GM12872 (cell line): ENCODE measurements at regions not wholly inside any gene's neighbourhood (a gene's known extent, or its start where the extent isn't known, plus 50 kb on each side); places are given as distances from the start of the nearest gene placed in this dataset.

ENCODE experiments used
- CTCF ChIP-seq: IDR thresholded peaks from 3 replicates; pipeline ENCODE4 v1.5.1; 2011; ENCODE audit warnings: low read depth, mild to moderate bottlenecking, low read length, moderate library complexity; ENCODE audit not compliant: insufficient read depth

DNA sequence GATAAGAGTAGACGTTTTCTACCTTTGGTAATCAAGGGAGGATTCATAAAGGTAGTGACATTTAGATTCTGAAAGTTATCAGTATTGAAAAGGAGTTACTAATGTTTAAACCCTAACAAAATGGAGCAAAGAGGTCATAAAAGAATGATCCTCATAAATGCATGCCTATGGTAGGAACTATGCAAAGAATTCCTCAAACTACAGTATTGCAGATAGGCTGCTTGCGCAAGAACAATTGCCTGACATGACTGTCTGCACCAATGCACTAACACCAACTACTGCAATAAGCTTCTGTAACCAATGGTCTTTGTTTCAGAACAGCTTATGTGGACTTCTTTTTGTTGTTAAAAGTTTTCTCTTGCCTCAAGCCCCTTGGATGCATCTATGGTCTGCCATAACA is 597.3 kb upstream of the ADGRL4 start:
- no peak for TF ChIP-seq CTCF

GRCh38 chr1:79599257-79599656 is 592.7 kb upstream of the ADGRL4 start:
- TF ChIP-seq CTCF = no peak

GRCh38 chr1:79595931-79596330 is 589.4 kb upstream of the ADGRL4 start:
- TF ChIP-seq CTCF = no peak

- TF ChIP-seq CTCF = no peak
Observed at GRCh38 chr1:79594121-79594698, 587.7 kb upstream of the ADGRL4 start.

DNA sequence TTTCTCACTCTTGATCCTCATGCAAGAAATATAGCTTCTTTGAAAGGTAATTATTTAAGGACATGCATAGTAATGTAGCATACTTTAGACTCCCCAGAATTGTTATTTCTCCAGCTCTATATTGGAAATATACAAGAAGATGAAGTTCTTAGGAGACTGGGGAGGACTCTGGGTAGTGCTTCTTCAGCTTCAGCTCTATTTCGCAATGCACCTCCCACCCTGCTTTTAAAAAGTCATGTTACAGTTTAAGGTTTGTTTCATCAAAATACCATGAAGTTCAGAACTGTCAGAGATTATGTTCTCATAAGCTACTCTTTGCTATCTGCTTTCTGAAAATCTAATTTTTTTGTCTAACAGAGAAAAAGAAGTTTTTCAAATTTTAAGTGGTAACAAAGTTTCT is 586.2 kb upstream of the ADGRL4 start:
- TF ChIP-seq CTCF = no peak

GRCh38 chr1:79588719-79589118 is 582.2 kb upstream of the ADGRL4 start:
- no peak for TF ChIP-seq CTCF

DNA sequence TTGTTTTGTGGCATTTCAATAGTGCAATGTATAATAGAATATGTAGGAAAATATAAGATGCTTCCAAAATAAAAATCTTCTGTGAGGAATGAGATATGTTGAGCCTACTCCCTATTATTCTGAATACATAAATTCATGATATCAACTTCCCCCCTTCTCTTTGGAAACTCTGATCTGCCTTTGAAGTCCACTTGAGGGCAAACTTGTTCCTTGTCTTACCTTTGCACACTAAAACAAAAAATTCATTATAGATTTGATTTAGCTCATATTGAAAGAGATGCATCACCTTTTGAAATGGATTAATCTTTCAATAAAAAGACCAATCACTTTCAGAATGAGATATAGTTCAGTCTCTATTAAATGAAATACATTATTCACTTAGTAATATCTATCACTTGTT is 580.7 kb upstream of the ADGRL4 start:
- TF ChIP-seq CTCF = no peak

DNA sequence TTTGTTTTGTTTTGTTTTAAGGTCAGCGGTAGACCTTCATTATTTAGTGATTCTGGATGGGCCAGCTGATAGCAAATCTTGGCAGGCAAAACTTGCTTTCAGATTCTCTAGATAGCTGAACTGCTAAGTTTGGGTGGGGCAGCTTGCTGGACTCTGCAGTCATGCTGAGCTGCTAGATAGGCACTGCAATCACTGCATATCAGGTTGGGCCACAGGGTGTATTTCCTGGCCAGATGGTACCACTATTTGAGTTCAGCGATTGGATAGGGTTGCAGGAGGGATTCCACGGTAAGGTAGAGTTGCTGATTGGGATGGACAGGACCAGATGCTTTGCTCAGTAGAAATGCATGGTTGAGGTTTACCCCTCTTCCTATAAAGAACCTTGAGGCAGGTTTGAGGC is 579.3 kb upstream of the ADGRL4 start:
- no peak for TF ChIP-seq CTCF
